Activated CD8-positive, alpha-beta memory T cell treated with anti-CD3 and anti-CD28 coated beads for 48 hours (primary cell): ENCODE measurements at regions not wholly inside any gene's neighbourhood (a gene's known extent, or its start where the extent isn't known, plus 50 kb on each side); places are given as distances from the start of the nearest gene placed in this dataset.
"Not testable (repeated sequence)": the region's sequence is repeated elsewhere in the genome, so short reads cannot be mapped to it uniquely, and the experiment has no call there.

Source experiments
- DNase-seq, 3 experiments: peaks; one replicate each; pipeline ENCODE4 v3.0.0-alpha.2; 2020; ENCODE audit warnings: low read depth in 2 of 3, low spot score in 2 of 3

- no peak for DNase-seq
Measured at GRCh38 chr10:64374346-64374745, 853.1 kb downstream of the REEP3 start.

DNA sequence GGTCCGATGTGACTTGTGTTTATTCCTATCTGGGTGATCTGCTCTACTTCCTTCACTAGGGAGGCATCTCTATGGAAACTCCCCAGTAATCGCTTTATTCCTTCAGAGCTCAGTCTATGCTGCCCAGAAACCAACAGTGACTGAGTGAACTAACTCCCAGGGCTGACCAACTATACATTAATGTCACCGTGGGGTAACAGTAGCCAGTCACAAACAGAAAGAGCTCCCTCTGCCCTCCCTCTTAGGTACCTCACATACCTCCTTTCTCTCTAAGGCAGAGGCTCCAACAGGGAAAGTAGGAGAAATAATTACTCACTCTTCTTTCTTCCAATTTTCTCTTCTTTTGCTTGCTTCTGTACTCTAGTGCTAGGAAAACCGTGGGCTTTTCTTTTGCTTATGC, 855.0 kb downstream of the REEP3 start:
- DNase-seq: no peak

GRCh38 chr10:64379898-64380297, 858.7 kb downstream of the REEP3 start:
- DNase-seq: no peak

DNA sequence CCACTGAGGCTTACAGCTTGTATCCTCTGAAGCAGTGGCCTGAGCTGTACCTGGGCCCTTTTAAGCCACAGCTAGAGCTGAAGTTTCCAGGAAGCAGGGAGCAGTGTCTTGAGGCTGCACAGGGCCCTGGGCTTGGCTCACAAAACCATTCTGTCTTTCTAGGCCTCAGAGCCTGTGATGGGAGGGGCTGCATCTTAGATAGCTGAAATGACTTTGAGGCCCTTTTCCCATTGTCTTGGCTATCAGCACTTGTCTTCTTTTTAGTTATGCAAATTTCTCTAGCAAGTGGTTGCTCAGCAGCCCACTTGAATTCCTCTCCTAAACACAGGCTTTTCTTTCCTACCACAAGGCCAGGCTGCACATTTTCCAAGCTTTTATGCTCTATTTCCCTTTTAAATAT, 864.2 kb downstream of the REEP3 start:
- DNase-seq: no peak

GRCh38 chr10:64394744-64395143, 873.5 kb downstream of the REEP3 start:
- no peak for DNase-seq

DNA sequence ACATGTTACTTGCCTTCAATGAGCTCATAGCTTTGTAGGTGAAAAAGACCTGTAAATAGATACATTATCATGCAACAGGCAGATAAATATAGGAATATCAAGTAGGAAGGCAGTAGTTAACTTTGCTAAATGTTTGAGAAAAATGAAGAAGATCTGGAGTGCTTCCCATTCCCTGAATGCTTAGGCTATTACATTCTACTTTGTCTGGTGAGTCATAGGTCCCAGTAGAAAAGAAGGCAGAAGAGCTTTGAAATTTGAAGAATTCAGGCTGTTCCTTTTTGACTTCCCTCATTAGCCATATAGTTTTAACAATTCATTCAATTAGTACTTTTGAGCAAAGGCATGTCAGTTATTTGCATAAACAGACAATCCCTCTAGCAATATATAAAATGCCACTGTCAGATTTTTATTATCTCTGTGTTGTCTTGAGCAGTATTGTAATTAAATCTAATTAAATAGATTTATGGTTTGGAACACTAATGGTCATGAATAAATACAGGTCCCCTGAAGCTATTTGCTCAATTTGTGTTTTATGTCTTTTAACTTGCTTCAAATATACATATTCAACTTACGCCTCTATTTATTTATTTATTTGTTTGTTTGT, 875.0 kb downstream of the REEP3 start:
- DNase-seq: no peak

DNA sequence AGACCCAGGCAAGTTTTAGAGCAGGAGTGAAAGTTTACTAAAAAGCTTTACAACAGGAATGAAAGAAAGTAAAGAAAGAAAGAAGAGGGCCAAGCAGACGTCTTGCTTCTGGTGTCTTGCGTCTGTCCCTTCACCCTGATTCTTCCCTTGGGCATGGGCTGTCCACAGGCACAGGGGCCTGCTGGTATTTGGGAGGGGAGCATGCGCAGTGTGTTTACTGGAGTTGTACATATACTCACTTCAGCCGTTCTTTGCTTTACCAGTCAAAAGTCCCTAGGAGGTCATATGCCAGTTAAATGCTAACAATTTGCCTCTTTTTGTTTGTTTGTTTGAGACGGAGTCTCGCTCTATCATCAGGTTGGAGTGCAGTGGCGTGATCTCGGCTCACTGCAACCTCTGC, 875.9 kb downstream of the REEP3 start:
- DNase-seq: no peak

GRCh38 chr10:64408391-64409183, 887.4 kb downstream of the REEP3 start:
- DNase-seq: no peak

GRCh38 chr10:64409349-64409748, 888.1 kb downstream of the REEP3 start:
- no peak for DNase-seq

- DNase-seq: no peak
Measured at GRCh38 chr10:64416011-64416410, 894.8 kb downstream of the REEP3 start.

GRCh38 chr10:64419461-64419860, 898.3 kb downstream of the REEP3 start:
- no peak for DNase-seq

DNA sequence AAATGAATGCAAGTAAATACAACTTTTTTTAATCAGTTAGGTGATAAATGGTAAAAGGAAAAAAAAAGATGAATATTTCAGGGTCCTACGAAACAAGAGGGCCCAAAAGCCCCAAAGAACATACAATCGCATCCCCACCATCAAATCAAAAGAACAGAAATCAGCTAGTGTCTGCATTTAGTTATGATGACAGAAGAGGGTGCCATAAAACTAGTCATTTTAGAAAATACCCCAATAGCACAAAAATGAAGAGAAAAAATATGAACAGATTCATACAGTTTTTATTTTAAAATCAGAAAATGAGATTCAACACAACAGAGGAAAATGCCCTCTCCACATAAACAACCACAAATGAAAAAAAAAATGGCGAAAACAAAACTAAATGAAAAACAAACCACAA, 905.5 kb downstream of the REEP3 start:
- no peak for DNase-seq

GRCh38 chr10:64430690-64431323, 909.6 kb downstream of the REEP3 start:
- no peak for DNase-seq

DNA sequence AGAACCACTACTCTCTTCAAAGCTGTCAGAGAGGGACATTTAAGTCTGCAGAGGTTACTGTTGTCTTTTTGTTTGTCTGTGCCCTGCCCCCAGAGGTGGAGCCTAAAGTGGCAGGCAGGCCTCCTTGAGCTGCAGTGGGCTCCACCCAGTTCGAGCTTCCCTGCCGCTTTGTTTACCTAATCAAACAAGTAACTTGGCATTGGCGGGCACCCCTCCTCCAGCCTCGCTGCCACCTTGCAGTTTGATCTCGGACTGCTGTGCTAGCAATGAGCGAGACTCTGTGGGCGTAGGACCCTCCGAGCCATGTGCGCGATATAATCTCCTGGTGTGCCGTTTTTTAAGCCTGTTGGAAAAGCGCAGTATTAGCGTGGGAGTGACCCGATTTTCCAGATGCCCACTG, 920.7 kb downstream of the REEP3 start:
- not testable (repeated sequence) for DNase-seq

- DNase-seq: no peak
Measured at GRCh38 chr10:64444163-64444562, 923.0 kb downstream of the REEP3 start.

GRCh38 chr10:64444564-64444963, 923.4 kb downstream of the REEP3 start:
- no peak for DNase-seq

GRCh38 chr10:64449603-64450002, 928.4 kb downstream of the REEP3 start:
- no peak for DNase-seq

GRCh38 chr10:64450312-64450711, 929.1 kb downstream of the REEP3 start:
- DNase-seq: no peak

GRCh38 chr10:64454962-64455361, 933.8 kb downstream of the REEP3 start:
- no peak for DNase-seq

- DNase-seq: no peak
Measured at GRCh38 chr10:64458306-64458705, 937.1 kb downstream of the REEP3 start.

DNA sequence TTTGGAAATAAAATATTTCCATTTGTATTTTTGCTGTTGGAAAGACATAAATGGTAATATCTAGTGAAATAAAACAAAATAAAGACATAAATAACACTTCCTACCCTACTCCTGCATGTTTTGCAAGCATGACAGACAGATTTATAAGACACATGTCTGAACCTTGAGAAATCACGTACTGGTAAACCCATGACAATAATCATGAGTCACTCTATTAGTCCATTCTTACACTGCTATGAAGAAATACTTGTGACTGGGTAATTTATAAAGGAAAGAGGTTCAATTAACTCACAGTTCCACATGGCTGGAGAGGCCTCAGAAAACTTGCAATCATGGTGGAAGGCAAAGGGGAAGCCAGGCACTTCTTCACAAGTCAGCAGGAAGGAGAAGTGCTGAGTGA, 942.2 kb downstream of the REEP3 start:
- DNase-seq: no peak

- no peak for DNase-seq
Measured at GRCh38 chr10:64465653-64466052, 944.5 kb downstream of the REEP3 start.
